ENCODE measurements at regions not wholly inside any gene's neighbourhood (a gene's known extent, or its start where the extent isn't known, plus 50 kb on each side); places are given as distances from the start of the nearest gene placed in this dataset.
"Not testable (repeated sequence)": the region's sequence is repeated elsewhere in the genome, so short reads cannot be mapped to it uniquely, and the experiment has no call there.

DNA sequence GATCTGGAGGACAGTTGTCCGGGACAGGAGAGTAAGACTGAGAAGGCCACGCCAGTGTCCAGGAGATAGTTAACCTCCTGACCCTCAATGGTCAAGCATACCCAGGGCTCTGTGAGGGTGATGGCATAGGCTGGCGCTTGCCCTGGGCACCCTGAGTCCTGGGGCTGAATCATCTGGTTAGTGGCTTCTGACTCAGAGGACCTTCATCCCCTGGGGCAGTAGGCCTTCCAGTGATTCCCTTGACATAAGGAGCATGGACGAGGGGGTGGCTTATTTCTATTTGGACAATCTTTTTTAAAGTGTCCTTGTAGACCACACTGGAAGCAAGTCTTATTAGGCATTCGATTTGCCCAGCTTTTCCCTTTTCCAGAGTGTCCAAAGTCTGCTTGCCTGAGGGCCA lies 108.4 kb upstream of the SHISA3 start:
- DNase-seq: not testable (repeated sequence)

DNA sequence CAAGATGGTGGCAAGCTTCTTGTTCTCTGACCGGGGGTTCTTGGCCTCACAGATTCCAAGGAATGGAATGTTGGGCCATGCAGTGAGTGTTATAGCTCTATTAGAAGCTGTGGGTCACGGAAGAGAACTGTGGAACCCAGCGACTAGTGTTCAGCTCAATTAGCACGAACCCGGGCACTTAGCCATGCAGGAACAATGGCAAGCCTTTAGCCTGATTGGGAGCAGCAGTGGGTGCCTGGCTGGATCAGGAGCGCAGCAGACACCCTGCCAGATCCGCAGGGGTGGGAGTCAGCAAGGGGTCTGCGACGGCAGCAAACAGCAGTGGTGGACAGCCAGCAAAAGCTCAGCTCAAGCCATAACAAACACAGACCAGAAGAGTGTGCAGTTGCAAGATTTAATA lies 105.1 kb upstream of the SHISA3 start:
- DNase-seq: not testable (repeated sequence)

- DNase-seq: no peak
Measured at GRCh38 chr4:42293967-42294813, 103.1 kb upstream of the SHISA3 start.

DNA sequence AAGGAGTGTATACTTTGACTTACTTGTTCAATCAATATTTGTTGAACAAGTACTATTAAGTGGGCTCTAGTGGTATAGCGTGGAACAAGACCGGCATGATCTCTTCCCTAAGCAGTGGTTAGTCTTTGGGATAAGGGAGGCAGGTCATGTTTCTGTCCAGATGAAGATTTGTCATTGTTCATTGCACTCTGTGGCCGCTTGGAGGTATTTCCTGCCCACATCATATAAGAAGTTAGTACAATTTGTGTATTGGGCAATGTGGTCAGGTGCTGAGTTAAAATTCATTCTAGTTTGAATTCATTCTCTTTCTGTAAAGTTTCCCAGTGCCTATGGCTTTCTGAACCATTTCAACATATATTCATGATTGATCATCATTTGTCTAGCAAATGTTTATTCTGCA lies 101.1 kb upstream of the SHISA3 start:
- no peak for DNase-seq

DNA sequence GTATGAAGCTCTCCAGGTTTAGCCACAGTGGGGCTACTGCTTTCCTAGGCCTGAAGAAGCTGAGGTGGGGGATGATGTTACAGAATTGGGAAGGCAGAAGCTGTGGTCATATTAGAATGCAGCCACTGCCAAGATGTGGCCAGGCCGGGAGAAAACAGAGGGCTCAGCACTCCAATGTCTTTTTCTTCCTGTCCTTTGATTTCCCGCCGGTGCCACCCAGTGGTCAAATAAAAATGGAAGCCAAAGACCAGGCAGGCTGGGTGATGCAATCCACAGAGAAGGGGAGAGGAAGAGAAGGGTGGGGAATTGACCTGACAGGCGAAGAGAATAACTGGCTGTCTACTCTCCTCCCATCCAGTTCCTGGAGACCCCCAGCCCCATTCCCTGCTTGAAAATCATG lies 94.9 kb upstream of the SHISA3 start:
- no peak for DNase-seq

DNA sequence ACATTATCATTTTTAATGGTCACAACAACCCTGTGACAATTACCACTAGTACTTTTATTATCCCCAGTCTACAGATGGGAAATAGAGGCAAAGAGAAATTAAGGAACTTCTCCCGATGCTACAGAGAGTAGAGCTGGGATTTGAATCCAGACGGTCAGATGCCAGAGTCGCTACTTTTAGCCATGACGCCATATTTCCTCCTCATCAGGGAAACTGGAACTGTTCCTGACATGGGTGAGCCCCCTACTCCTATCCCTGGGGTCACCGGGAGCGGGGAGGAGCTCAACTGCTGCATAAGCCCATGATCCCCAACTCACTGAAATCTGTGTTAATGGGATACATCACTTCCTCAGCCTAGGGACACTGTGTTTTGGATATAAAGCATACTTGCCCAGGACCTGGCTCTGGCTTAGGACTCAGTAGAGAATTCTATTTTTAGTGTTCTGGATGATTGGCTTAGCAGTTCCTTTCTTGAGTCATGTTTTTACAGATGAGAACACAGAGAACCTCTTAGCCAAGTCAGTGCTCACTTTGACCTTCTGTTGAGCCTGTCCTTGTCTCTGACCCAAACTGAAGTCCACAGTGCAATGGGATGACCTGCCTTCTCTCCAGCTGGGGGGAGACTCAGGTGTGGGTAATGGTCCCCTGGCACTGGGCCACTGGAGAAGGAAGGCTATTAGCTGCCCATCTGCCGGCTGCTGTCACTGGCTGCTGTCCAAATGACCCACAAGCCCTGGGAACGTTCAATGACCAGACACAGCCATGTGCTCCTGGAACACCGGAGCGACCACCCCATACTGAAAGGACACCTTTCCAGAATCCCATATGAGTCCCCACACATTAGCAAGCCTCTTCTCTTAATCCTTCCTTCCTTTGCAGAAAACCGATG lies 90.8 kb upstream of the SHISA3 start:
- no peak for DNase-seq

GRCh38 chr4:42308247-42308646 lies 89.0 kb upstream of the SHISA3 start:
- no peak for DNase-seq

DNA sequence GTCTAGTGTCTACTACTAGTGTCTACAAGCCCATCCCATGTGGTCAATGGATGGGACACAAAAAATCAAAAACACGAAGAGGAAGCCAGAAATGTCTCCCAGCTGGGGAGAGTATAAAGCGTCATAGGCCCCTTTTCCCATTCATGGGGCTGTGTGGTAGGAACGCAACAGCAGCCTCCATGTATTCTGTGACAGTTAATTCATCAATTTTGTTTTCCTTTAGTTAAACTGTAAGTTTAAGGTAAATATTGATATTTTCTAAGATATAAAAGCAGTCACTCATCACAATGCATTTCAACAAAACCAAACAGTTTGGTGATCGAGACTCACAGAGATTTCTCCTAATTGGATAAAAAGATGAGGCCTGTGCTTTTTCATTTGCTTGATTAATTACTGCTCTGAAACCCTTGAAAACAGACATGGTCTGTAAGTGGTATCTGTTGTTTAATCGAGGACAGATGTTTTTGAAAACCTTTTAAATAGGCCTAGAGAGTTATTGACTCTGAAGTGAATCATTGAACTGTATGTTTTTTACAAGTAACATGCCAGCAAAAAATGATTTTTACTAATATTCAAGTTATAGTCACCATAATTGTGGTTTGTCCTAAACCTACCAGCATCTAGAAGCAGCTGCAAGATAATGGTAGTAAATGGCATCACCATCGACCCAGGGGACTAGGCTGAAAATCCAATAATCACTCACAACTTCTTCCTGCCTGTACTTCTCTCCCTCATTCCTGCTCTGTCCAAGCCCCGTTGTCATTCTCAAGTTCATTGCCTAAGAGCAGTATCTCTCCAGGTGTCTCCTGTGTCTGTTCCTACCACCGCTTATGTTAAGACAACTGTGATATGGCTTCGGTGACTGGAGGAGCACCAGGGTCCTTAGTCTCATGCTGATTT lies 87.7 kb upstream of the SHISA3 start:
- no peak for DNase-seq

DNA sequence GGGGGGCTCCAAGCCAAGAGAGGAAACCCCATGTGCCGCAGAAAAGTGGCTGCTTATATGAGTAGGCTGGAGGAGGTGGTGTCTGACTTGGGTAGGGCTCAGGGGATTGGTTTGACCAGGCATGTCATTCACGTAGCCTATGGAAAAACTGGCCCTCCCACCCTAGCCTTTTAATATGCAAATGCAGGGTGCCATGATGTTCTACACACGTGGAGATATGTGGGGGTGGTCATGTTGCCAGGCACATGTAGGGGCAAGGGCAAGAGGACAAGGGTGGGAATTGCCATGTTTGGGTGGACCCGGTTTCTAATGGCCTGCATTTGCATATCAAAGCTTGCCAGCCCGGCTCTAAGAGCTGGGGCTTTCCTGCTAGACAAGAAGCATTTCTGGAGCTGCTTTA lies 86.9 kb upstream of the SHISA3 start:
- DNase-seq: no peak

DNA sequence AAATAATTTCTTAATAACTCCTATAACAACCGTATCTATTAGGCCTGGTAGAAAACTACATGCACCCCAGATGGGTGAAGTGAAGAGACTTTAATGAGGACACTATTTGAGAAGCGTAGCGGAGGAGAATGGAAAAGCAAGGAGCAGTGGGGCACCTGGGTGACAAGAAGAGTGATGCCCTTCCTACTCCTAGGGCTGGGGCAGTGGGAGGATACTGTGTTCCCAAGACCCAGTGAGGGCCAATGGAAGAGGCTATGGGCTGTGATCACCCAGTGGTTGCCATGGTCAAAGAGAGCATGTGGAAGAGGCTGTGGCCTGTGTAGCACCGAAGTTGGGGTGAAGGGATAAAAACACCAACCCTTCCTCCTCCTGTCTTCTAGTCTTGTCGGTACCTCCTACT lies 86.5 kb upstream of the SHISA3 start:
- DNase-seq: no peak

DNA sequence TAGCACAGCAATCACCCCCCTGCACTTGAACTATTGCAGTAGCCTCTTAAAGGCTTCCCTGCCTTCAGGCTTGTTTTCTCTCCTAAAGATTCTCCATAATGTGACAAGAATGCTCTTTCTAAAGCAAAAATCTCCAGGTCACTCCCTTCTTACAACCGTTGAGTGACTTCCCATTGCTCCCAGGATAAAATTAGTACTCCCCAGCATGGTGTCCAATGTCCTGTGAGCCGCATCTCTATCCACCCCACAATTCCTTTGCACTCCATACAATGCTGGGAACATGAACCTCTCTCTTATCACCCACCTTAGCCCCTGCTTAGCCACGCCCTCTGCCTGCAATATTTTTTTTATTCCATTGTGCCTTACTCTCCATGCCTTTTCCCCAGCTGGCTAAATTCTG lies 85.7 kb upstream of the SHISA3 start:
- no peak for DNase-seq

GRCh38 chr4:42313420-42313819 lies 83.9 kb upstream of the SHISA3 start:
- not testable (repeated sequence) for DNase-seq

- DNase-seq: no peak
Measured at GRCh38 chr4:42313872-42314271, 83.4 kb upstream of the SHISA3 start.

GRCh38 chr4:42315231-42315630 lies 82.1 kb upstream of the SHISA3 start:
- DNase-seq: no peak

DNA sequence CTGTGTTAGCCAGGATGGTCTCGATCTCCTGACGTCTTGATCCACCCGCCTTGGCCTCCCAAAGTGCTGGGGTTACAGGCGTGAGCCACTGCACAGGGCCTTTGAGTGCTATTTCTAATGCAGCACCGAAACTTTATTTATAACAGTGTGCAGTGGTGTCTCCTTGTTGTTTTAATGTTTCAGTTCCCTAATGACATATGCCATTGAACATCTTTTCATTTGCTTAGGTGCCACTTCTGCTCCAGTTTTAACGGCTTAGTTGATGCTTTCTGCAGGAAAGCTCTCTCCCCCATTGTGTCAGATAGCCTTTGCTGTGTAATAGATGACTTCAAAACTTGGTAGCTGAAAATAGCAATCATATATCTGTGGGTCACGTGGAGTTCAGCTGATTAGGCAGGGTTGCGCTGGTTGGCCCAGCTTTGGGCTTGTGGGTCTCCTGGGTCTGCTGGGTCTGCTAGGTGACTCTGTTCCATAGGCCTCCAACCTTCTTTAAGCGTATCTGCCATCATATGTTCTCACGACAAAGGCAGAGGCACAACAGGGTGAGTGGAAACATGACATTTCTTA lies 76.4 kb upstream of the SHISA3 start:
- no peak for DNase-seq

DNA sequence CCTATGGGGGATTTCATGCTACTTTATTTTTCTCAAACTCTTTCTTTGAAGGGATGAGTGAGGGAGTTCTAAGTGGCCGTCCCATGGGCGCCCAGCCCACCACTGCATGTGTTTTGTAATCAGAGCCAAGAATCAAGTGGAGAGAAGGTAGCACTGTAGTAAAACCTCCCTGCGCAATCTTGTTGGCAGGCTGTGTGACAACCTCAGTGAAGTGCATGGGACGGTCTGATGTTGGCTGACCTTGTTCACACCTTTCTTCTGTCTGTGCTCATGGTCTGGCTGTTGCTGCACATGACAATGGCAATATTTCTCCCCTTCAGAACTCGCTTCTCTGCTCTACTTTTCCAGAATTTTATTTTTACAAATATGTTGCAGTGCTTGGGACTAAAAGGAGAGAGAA lies 71.2 kb upstream of the SHISA3 start:
- DNase-seq: no peak

GRCh38 chr4:42326524-42326923 lies 70.8 kb upstream of the SHISA3 start:
- no peak for DNase-seq

GRCh38 chr4:42327323-42327722 lies 70.0 kb upstream of the SHISA3 start:
- DNase-seq: no peak

DNA sequence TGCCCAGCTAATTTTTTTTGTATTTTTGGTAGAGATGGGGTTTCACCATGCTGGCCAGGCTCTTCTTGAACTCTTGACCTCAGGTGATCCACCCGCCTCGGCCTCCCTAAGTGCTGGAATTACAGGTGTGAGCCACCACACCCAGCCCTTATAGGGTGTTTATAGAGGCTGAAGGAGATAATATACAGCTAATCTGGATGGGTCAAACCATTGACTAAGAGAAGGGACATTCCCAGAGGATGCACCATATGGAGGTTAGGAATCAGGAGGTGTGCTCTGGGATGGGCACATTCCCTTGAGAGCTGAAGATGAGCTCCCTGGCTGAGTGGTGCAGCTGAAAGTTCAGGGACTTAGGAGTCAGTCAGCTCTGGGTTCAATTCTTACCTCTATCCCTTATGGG lies 68.3 kb upstream of the SHISA3 start:
- no peak for DNase-seq

DNA sequence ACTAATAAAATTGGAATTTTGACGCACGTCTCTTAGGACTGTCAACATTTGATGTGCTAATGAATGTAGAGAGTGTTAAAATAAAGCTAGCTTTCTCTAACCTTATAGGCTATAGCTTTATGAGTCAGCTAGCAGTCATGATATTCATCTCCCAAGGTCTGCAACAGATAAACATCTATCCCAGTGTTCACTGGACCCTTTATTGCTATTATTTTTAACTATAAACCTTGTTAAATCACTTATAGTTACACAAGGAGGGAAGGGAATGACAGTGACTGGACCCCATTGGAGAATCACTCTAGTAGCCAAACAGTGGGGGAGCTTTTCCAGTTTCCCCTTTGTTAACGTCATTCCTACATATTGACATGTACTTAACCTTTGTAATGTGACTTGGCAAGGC lies 67.9 kb upstream of the SHISA3 start:
- no peak for DNase-seq

DNA sequence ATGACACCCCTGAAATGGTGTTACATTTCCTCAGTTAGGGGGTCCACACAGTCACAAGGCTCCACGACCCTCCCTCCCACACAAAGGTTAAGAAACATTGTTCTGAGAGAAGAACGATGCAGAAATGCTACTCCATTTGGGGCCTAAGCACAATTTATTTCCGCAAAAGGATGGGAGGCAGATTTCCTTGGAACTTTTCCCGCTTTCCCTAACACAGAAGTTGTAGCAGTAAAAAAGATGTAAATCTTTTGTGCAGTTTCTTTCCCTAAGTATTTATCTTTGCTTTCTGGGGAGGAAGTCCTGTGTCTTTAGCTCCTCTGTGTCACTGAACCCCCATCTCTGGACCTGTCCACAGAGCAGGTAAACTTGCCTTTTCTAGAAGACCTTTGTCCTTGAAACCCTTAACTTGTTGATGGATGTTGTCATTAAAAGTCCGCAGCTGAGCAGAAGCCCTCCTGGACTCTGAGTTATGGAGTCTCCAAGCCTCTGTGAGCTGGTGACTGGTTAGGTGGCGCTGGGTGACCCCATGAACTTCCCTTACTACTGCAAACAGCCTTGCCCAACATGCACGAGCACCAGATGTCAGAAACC lies 67.2 kb upstream of the SHISA3 start:
- DNase-seq: no peak

- no peak for DNase-seq
Measured at GRCh38 chr4:42331040-42331439, 66.2 kb upstream of the SHISA3 start.
